ENCODE measurements at regions not wholly inside any gene's neighbourhood (a gene's known extent, or its start where the extent isn't known, plus 50 kb on each side); places are given as distances from the start of the nearest gene placed in this dataset.
"Not testable (repeated sequence)": the region's sequence is repeated elsewhere in the genome, so short reads cannot be mapped to it uniquely, and the experiment has no call there.

DNA sequence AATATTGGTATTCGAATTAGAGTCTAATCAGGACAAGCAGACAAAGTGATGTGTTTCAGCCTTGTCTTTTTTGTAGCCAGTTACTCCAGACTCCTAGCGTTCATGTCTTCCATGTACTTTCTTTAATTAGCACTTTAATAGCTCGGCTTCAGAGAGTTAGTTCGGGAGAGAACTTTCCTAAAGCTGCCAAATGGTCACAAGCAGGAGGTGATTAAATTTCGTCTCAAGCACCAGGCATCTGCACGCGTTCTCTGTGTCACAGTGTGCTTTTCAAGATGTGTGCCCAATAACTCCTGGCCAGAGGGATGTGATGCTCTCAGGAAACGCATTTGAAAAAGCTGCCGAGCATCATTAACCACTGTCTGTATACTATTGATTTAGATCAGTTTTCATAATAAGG lies 790.8 kb downstream of the SOCS6 start:
- TF ChIP-seq SPI1 (IDR thresholded peaks at IDR 0.05; ENCODE audit: low read depth, low read length) (no peak), POU2F2 (IDR thresholded peaks at IDR 0.05; ENCODE audit: low read depth, low read length) (no peak), POLR2A (IDR thresholded peaks at IDR 0.05; ENCODE audit: low read depth, low read length) (no peak), POLR2AphosphoS5 (IDR thresholded peaks at IDR 0.05; ENCODE audit: low read depth, low read length) (no peak), PAX5 (IDR thresholded peaks at IDR 0.05; ENCODE audit: insufficient read depth, low read length, severe bottlenecking) (no peak), TAF1 (IDR thresholded peaks at IDR 0.05; ENCODE audit: low read depth, low read length) (no peak)
- DNase-seq (ENCODE audit: insufficient read length, low spot score) (no peak), FAIRE-seq (no peak)

DNA sequence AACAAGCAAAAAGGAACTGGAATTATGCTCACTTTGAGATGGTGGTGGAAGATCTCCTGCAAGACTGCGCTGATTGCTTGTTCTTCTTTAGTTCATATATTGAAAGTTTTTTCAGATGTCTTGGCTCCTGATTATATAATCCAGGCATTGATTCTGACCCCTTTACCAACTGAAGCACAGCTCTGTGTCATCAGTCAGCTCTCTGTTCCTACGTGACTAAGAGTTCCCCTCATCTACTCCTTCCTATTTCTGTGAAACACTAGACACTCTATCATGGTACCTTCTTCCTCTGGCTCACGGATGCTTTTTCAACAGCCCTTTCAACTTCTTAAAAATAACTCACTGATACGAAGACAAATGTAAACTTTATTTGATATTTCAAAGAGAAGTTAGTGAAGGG lies 788.6 kb downstream of the SOCS6 start:
- TF ChIP-seq TAF1 (IDR thresholded peaks at IDR 0.05; ENCODE audit: low read depth, low read length) (no peak), POLR2AphosphoS5 (IDR thresholded peaks at IDR 0.05; ENCODE audit: low read depth, low read length) (no peak), SPI1 (IDR thresholded peaks at IDR 0.05; ENCODE audit: low read depth, low read length) (no peak), POLR2A (IDR thresholded peaks at IDR 0.05; ENCODE audit: low read depth, low read length) (no peak), POU2F2 (IDR thresholded peaks at IDR 0.05; ENCODE audit: low read depth, low read length) (no peak), PAX5 (IDR thresholded peaks at IDR 0.05; ENCODE audit: insufficient read depth, low read length, severe bottlenecking) (no peak)
- no peak for DNase-seq (ENCODE audit: insufficient read length, low spot score)
- FAIRE-seq, result no peak

DNA sequence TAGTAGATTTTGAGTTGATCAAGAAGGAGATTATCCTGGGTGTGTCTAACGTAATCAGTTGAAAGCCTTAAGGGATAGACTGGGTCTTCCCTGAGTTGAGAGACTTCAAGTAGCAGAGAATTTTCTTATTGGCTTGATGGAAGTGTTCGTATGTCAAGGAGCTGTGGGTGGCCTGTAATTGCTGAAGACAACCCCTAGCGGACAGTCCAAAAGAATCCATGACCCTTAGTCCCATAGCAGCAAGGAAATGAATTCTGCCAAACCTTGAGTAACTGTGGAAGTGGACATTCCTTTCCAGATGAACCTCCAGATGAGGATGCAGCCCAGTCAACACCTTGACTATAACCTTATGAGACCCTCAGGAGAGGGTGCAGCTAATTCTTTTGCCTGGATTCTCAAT lies 786.3 kb downstream of the SOCS6 start:
- no peak for TF ChIP-seq TAF1 (IDR thresholded peaks at IDR 0.05; ENCODE audit: low read depth, low read length)
- no peak for TF ChIP-seq SPI1 (IDR thresholded peaks at IDR 0.05; ENCODE audit: low read depth, low read length)
- TF ChIP-seq POLR2A (IDR thresholded peaks at IDR 0.05; ENCODE audit: low read depth, low read length), result no peak
- no peak for TF ChIP-seq PAX5 (IDR thresholded peaks at IDR 0.05; ENCODE audit: insufficient read depth, low read length, severe bottlenecking)
- DNase-seq (ENCODE audit: insufficient read length, low spot score), result no peak
- no peak for FAIRE-seq

DNA sequence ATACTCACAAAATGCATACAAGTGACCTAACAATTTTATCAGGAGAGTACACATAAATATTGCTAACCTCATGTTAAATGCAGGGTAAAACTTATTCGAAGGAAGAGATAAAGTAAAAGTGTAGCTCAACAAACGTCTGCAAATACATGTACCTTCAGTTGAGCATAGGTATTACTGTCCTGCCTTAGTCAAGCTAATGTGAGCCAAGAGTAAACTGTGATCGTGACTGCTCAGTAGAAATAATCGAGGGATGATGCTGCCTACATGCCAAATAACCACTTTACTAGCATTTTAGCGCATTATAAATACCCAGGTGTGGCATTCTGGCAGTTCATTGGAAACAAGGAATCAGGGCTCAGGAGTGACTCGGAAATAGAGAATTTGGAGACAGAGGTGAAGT lies 779.5 kb downstream of the SOCS6 start:
- TF ChIP-seq POLR2A (IDR thresholded peaks at IDR 0.05; ENCODE audit: low read depth, low read length) (no peak), POU2F2 (IDR thresholded peaks at IDR 0.05; ENCODE audit: low read depth, low read length) (no peak), TAF1 (IDR thresholded peaks at IDR 0.05; ENCODE audit: low read depth, low read length) (no peak), PAX5 (IDR thresholded peaks at IDR 0.05; ENCODE audit: insufficient read depth, low read length, severe bottlenecking) (no peak), POLR2AphosphoS5 (IDR thresholded peaks at IDR 0.05; ENCODE audit: low read depth, low read length) (no peak), SPI1 (IDR thresholded peaks at IDR 0.05; ENCODE audit: low read depth, low read length) (no peak)
- DNase-seq (ENCODE audit: insufficient read length, low spot score), result no peak
- FAIRE-seq, result no peak

DNA sequence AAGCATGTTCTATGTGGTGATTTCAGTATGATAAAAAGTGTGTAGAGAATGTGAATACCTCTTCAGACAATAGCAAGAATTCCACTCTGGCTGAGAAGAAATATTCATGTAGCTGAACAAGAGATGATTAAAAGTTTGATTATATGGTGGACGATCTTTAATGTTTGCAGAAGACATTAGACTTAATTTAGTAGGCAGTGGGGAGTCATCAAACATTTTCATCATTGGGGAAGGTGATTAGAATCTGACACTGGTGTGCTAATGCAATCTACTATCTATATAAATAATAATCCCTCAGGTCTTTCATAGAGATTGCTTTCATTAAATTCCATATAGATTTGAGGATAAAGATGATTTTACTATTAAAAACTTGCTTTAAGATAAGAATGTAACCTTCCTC lies 761.0 kb downstream of the SOCS6 start:
- FAIRE-seq (no peak), DNase-seq (ENCODE audit: insufficient read length, low spot score) (no peak)
- no peak for TF ChIP-seq PAX5 (IDR thresholded peaks at IDR 0.05; ENCODE audit: insufficient read depth, low read length, severe bottlenecking)
- no peak for TF ChIP-seq POLR2A (IDR thresholded peaks at IDR 0.05; ENCODE audit: low read depth, low read length)
- no peak for TF ChIP-seq POLR2AphosphoS5 (IDR thresholded peaks at IDR 0.05; ENCODE audit: low read depth, low read length)
- TF ChIP-seq SPI1 (IDR thresholded peaks at IDR 0.05; ENCODE audit: low read depth, low read length), result no peak
- TF ChIP-seq TAF1 (IDR thresholded peaks at IDR 0.05; ENCODE audit: low read depth, low read length), result no peak
- TF ChIP-seq POU2F2 (IDR thresholded peaks at IDR 0.05; ENCODE audit: low read depth, low read length), result no peak

DNA sequence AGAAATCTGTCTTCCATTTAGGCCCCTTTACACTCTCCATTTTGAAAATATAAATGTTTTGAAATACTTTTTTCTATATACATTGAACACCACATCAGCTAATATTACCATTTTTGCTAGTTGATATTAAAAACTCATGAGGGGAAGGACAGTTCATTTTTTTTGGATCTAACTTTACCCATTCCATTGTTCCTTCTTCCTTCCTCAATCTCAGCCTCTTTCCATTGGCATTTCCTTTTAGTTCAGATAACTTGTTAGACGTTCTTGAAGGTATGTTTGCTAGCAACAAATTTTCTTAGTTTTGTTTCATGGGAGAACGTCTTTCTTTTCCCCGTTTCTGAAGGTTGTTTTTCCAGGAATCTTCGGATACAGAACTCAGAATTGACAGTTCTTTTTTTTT lies 759.0 kb downstream of the SOCS6 start:
- FAIRE-seq (no peak), DNase-seq (ENCODE audit: insufficient read length, low spot score) (no peak)
- TF ChIP-seq SPI1 (IDR thresholded peaks at IDR 0.05; ENCODE audit: low read depth, low read length) (no peak), POLR2AphosphoS5 (IDR thresholded peaks at IDR 0.05; ENCODE audit: low read depth, low read length) (no peak), POLR2A (IDR thresholded peaks at IDR 0.05; ENCODE audit: low read depth, low read length) (no peak), TAF1 (IDR thresholded peaks at IDR 0.05; ENCODE audit: low read depth, low read length) (no peak), POU2F2 (IDR thresholded peaks at IDR 0.05; ENCODE audit: low read depth, low read length) (no peak), PAX5 (IDR thresholded peaks at IDR 0.05; ENCODE audit: insufficient read depth, low read length, severe bottlenecking) (no peak)

DNA sequence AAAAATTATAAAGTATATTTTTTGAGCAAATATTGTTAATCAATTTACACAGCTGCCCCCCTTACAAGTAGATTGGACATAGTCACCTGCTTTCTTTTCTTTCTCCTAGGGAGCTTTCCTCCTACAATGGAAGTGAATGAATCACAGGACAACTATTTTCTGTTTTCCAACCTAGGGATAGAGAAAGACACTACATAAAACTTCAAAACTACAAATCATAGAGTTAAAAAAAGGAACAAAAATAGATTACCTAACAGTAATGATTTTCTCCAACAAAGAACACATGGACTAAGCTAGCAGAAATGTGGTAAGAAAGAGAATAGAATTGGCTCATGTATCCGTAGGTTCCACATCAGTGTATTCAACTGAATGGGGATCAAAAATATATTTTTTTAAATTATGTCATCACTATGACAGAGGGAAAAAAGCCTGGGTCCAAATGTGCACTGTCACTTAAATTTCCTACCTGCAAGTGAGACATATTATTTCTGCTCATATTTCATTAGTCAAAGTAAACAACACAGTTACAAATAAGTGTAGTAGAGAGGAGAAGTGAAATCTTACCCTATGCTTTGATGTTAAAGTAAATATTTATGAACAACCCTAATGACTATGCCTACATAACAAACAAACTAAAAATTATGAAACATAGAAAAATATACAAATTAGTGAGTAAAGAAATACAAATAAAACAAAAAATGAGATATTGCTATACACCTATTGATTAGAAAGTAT lies 756.7 kb downstream of the SOCS6 start:
- FAIRE-seq (no peak), DNase-seq (ENCODE audit: insufficient read length, low spot score) (no peak)
- TF ChIP-seq POLR2A (IDR thresholded peaks at IDR 0.05; ENCODE audit: low read depth, low read length) (no peak), POLR2AphosphoS5 (IDR thresholded peaks at IDR 0.05; ENCODE audit: low read depth, low read length) (no peak), TAF1 (IDR thresholded peaks at IDR 0.05; ENCODE audit: low read depth, low read length) (no peak), PAX5 (IDR thresholded peaks at IDR 0.05; ENCODE audit: insufficient read depth, low read length, severe bottlenecking) (no peak), POU2F2 (IDR thresholded peaks at IDR 0.05; ENCODE audit: low read depth, low read length) (no peak), SPI1 (IDR thresholded peaks at IDR 0.05; ENCODE audit: low read depth, low read length) (no peak)

DNA sequence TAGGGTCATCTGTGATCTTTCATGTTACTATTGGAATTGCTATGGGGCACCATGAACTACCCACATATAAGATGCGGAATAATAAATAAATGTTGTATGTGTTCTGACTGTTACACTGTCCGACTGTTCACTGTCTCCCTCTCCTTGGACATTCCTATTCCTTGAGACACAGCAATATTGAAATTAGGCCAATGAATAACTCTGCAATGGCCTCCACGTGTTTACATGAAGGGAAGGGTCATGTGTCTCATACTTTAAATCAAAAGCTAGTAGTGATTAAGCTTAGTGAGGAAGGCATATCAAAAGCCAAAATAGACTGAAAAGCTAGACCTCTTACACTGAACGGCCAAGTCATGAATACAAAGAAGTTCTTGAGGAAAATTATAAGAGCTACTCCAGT lies 751.3 kb downstream of the SOCS6 start:
- TF ChIP-seq POU2F2 (IDR thresholded peaks at IDR 0.05; ENCODE audit: low read depth, low read length), result no peak
- TF ChIP-seq POLR2A (IDR thresholded peaks at IDR 0.05; ENCODE audit: low read depth, low read length), result no peak
- no peak for TF ChIP-seq SPI1 (IDR thresholded peaks at IDR 0.05; ENCODE audit: low read depth, low read length)
- TF ChIP-seq TAF1 (IDR thresholded peaks at IDR 0.05; ENCODE audit: low read depth, low read length), result no peak
- TF ChIP-seq POLR2AphosphoS5 (IDR thresholded peaks at IDR 0.05; ENCODE audit: low read depth, low read length), result no peak
- DNase-seq (ENCODE audit: insufficient read length, low spot score) (no peak), FAIRE-seq (no peak)

DNA sequence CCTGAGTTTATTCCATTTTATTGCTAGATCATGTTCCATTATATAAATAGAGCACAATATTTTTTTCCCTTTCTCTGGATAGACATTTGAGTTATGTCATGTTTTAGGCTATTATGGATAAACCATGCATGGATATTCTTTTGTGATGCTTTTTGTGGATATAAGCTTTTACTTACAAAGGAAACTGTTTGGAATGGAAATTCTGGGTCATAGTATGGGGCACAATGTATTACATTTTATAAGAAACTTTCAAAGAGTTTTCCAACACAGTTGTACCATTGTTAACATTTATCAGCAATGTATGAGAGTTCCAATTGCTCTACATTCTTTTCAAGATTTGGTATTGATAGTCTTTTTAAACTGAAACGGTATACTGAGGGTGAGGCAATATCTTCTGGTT lies 749.4 kb downstream of the SOCS6 start:
- no peak for DNase-seq (ENCODE audit: insufficient read length, low spot score)

DNA sequence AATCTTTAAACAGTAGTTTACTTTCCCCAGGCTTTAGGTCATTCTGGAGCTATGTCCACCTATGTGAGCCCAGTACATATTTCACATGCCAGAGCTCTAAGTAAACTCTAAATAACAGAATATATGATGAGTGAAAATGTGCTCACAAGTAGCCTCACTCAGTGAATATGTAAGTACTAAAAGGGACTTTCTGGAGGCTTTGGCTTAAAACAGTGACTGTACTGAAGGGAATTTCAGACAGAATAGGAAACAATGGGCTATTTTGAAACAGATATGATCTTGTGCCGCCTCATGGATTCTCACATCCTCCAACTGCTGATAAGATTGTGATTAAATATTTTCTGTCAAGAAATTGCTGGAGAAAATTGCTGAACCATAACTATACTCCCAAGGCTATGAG lies 747.9 kb downstream of the SOCS6 start:
- FAIRE-seq (no peak), DNase-seq (ENCODE audit: insufficient read length, low spot score) (no peak)
- TF ChIP-seq POLR2AphosphoS5 (IDR thresholded peaks at IDR 0.05; ENCODE audit: low read depth, low read length) (no peak), TAF1 (IDR thresholded peaks at IDR 0.05; ENCODE audit: low read depth, low read length) (no peak), PAX5 (IDR thresholded peaks at IDR 0.05; ENCODE audit: insufficient read depth, low read length, severe bottlenecking) (no peak), SPI1 (IDR thresholded peaks at IDR 0.05; ENCODE audit: low read depth, low read length) (no peak)

More for the DNA sequence above, 749.4 kb downstream of the SOCS6 start:
- no peak for FAIRE-seq
- TF ChIP-seq POLR2AphosphoS5 (IDR thresholded peaks at IDR 0.05; ENCODE audit: low read depth, low read length) (no peak), TAF1 (IDR thresholded peaks at IDR 0.05; ENCODE audit: low read depth, low read length) (no peak), PAX5 (IDR thresholded peaks at IDR 0.05; ENCODE audit: insufficient read depth, low read length, severe bottlenecking) (no peak), SPI1 (IDR thresholded peaks at IDR 0.05; ENCODE audit: low read depth, low read length) (no peak), POU2F2 (IDR thresholded peaks at IDR 0.05; ENCODE audit: low read depth, low read length) (no peak), POLR2A (IDR thresholded peaks at IDR 0.05; ENCODE audit: low read depth, low read length) (no peak)

DNA sequence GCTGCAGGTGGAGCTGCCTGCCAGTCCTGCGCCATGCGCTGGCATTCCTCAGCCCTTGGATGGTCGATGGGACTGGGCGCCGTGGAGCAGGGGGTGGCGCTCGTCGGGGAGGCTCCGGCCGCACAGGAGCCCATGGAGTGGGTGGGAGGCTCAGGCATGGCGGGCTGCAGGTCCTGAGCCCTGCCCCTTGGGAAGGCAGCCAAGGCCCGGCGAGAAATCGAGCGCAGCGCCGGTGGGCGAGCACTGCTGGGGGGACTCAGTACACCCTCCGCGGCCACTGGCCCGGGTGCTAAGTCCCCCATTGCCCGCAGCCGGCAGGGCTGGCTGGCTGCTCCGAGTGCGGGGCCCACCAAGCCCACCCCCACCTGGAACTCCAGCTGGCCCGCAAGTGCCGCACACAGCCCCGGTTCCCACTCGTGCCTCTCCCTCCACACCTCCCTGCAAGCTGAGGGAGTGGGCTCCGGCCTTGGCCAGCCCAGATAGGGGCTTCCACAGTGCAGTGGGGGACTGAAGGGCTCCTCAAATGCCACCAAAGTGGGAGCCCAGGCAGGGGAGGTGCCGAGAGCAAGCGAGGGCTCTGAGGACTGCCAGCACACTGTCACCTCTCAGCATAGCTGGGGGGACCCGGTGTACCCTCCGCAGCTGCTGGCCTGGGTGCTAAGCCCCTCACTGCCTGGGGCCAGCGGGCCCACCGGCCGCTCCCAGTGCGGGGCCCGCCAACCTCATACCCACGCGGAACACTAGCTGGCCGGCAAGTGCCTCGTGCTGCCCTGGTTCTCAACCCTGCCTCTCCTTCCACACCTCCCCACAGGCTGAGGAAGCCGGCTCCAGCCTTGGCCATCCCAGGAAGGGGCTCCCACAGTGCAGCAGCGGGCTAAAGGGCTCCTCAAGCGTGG lies 742.7 kb downstream of the SOCS6 start:
- not testable (repeated sequence) for DNase-seq (ENCODE audit: insufficient read length, low spot score); FAIRE-seq

DNA sequence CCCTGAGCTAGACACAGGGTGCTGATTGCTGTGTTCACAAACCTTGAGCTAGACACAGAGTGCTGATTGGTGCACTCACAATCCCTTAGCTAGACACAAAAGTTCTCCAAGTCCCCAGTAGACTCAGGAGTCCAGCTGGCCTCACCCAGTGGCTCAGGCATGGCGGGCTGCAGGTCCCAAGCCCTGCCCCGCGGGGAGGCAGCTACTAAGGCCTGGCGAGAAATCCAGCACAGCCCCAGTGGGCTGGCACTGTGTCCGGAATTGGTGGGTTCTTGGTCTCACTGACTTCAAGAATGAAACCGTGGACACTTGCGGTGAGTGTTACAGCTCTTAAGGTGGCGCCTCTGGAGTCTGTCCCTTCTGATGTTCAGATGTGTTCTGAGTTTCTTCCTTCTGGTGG lies 741.2 kb downstream of the SOCS6 start:
- not testable (repeated sequence) for DNase-seq (ENCODE audit: insufficient read length, low spot score); FAIRE-seq

Data from GM12891 (cell line).